UCSD-AML1 (cell line): ENCODE measurements at regions not wholly inside any gene's neighbourhood (a gene's known extent, or its start where the extent isn't known, plus 50 kb on each side); places are given as distances from the start of the nearest gene placed in this dataset.

Experiments
- DNase-seq: peaks from one replicate; lab custom pipeline; 2025; ENCODE audit not compliant: unreplicated experiment; lab: John Stamatoyannopoulos, UW

GRCh38 chr11:40062616-40063015 lies 1396.8 kb downstream of the LRRC4C start:
- DNase-seq = no peak

GRCh38 chr11:40061221-40061620 lies 1398.2 kb downstream of the LRRC4C start:
- DNase-seq = no peak

- no peak for DNase-seq
Observed at GRCh38 chr11:40054631-40055030, 1404.8 kb downstream of the LRRC4C start.

- no peak for DNase-seq
Observed at GRCh38 chr11:40045312-40045711, 1414.1 kb downstream of the LRRC4C start.

- DNase-seq = no peak
Observed at GRCh38 chr11:40037005-40037404, 1422.4 kb downstream of the LRRC4C start.

GRCh38 chr11:40032331-40032730 lies 1427.1 kb downstream of the LRRC4C start:
- no peak for DNase-seq

GRCh38 chr11:40030867-40031266 lies 1428.6 kb downstream of the LRRC4C start:
- DNase-seq = no peak

GRCh38 chr11:40029391-40029790 lies 1430.1 kb downstream of the LRRC4C start:
- no peak for DNase-seq

GRCh38 chr11:40027720-40028119 lies 1431.7 kb downstream of the LRRC4C start:
- DNase-seq = no peak

- DNase-seq = no peak
Observed at GRCh38 chr11:40023724-40024123, 1435.7 kb downstream of the LRRC4C start.

GRCh38 chr11:40010011-40010410 lies 1449.4 kb downstream of the LRRC4C start:
- DNase-seq = no peak

- DNase-seq = no peak
Observed at GRCh38 chr11:39992551-39992950, 1466.9 kb downstream of the LRRC4C start.

GRCh38 chr11:39990421-39990831 lies 1469.0 kb downstream of the LRRC4C start:
- no peak for DNase-seq

- DNase-seq = no peak
Observed at GRCh38 chr11:39975091-39975490, 1484.4 kb downstream of the LRRC4C start.

GRCh38 chr11:39972461-39972860 lies 1487.0 kb downstream of the LRRC4C start:
- no peak for DNase-seq

- no peak for DNase-seq
Observed at GRCh38 chr11:39971938-39972337, 1487.5 kb downstream of the LRRC4C start.

GRCh38 chr11:39968071-39968470 lies 1491.4 kb downstream of the LRRC4C start:
- DNase-seq = no peak

- DNase-seq = no peak
Observed at GRCh38 chr11:39965701-39966100, 1493.8 kb downstream of the LRRC4C start.

GRCh38 chr11:39960206-39960605 lies 1499.2 kb downstream of the LRRC4C start:
- DNase-seq = no peak

GRCh38 chr11:39932966-39933365 lies 1526.5 kb downstream of the LRRC4C start:
- DNase-seq = no peak

GRCh38 chr11:39917256-39917655 lies 1542.2 kb downstream of the LRRC4C start:
- DNase-seq = no peak

GRCh38 chr11:39910087-39910486 lies 1549.4 kb downstream of the LRRC4C start:
- DNase-seq = no peak

- no peak for DNase-seq
Observed at GRCh38 chr11:39860931-39861330, 1598.5 kb downstream of the LRRC4C start.

GRCh38 chr11:39817241-39817640 lies 1642.2 kb downstream of the LRRC4C start:
- no peak for DNase-seq
